SK-N-MC (cell line): ENCODE measurements at regions not wholly inside any gene's neighbourhood (a gene's known extent, or its start where the extent isn't known, plus 50 kb on each side); places are given as distances from the start of the nearest gene placed in this dataset.

Experiments
- EZH2 ChIP-seq: fragments of 200-600 bp; sonication (generic); IDR thresholded peaks from one replicate; pipeline ENCODE4 v1.6.1; 2017; ENCODE audit warnings: antibody characterized with exemption
- FOXP2 ChIP-seq: optimal IDR thresholded peaks from 2 replicates; pipeline ENCODE3; 2011; ENCODE audit warnings: mild to moderate bottlenecking, moderate library complexity; ENCODE audit not compliant: insufficient read depth; ENCODE audit errors: extremely low read length, control extremely low read depth
- POLR2AphosphoS5 ChIP-seq: IDR thresholded peaks from 2 replicates; pipeline ENCODE4 v1.6.1; 2012; ENCODE audit warnings: mild to moderate bottlenecking, low read depth, low read length, borderline replicate concordance

GRCh38 chr12:32993404-32993803, 96.8 kb upstream of the PKP2 start:
- TF ChIP-seq POLR2AphosphoS5 (no peak), EZH2 (no peak), FOXP2 (no peak)
